ENCODE measurements at regions not wholly inside any gene's neighbourhood (a gene's known extent, or its start where the extent isn't known, plus 50 kb on each side); places are given as distances from the start of the nearest gene placed in this dataset.
"Not testable (repeated sequence)": the region's sequence is repeated elsewhere in the genome, so short reads cannot be mapped to it uniquely, and the experiment has no call there.

- TF ChIP-seq CTCF, POLR2A, POLR2AphosphoS5 (IDR thresholded peaks at IDR 0.05): not testable (repeated sequence)
Observed at GRCh38 chr15:20056871-20057270, 484.7 kb downstream of the GOLGA6L6 start.
